ENCODE measurements at regions not wholly inside any gene's neighbourhood (a gene's known extent, or its start where the extent isn't known, plus 50 kb on each side); places are given as distances from the start of the nearest gene placed in this dataset.

GRCh38 chr14:38836539-38836938 lies 266.5 kb downstream of the SEC23A start:
- TF ChIP-seq TARDBP (IDR thresholded peaks at IDR 0.05) = no peak
- no peak for TF ChIP-seq FOXA1 (IDR thresholded peaks at IDR 0.05)
